NOMO-1 treated with DMSO at 0.1 percent for 48 hours (cell line): ENCODE measurements at regions not wholly inside any gene's neighbourhood (a gene's known extent, or its start where the extent isn't known, plus 50 kb on each side); places are given as distances from the start of the nearest gene placed in this dataset.
"Not testable (repeated sequence)": the region's sequence is repeated elsewhere in the genome, so short reads cannot be mapped to it uniquely, and the experiment has no call there.

Source experiments
- DNase-seq: peaks from one replicate; lab custom pipeline; 2025; ENCODE audit not compliant: unreplicated experiment; lab: John Stamatoyannopoulos, UW

DNA sequence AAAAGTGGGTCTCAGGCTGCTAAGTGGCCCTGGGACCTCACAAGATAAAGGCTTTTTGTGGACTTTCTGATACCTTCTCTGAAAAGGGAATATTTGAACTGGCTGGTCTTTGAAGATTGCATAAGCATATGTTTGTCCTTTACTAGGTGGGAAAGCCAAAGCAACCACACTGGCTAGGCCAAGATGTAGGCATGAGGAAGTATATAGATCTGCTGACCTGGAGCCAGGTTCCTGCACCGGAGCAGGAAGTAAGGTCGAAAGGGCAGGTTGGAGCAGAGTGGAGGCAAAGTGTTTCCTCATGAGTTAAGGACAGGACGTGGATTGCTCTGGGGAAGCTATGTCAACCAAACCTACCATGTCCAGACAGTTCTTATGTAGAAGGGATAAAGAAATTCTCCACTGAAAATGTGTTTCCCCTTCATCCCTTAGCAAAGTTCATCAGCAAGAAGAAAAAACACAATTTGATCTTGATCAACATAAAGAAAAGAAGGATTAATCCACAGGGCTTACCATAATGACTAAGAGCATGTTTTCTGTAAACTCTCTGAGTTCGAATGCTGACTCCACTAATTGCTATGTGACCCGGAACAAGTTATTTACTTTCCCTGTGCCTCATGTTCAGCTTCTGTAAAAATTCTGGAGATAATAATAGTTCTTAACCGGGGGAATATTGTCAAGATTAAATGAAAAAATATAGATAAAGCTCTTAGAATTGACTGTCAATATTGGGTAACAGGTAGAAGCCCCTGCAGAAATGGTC, 156.1 kb upstream of the SRD5A2 start:
- DNase-seq: no peak

GRCh38 chr2:31735716-31736115, 155.0 kb upstream of the SRD5A2 start:
- peak; percentile 50 for DNase-seq

GRCh38 chr2:31729442-31730092, 148.8 kb upstream of the SRD5A2 start:
- no peak for DNase-seq

GRCh38 chr2:31729065-31729439, 148.3 kb upstream of the SRD5A2 start:
- DNase-seq: no peak

DNA sequence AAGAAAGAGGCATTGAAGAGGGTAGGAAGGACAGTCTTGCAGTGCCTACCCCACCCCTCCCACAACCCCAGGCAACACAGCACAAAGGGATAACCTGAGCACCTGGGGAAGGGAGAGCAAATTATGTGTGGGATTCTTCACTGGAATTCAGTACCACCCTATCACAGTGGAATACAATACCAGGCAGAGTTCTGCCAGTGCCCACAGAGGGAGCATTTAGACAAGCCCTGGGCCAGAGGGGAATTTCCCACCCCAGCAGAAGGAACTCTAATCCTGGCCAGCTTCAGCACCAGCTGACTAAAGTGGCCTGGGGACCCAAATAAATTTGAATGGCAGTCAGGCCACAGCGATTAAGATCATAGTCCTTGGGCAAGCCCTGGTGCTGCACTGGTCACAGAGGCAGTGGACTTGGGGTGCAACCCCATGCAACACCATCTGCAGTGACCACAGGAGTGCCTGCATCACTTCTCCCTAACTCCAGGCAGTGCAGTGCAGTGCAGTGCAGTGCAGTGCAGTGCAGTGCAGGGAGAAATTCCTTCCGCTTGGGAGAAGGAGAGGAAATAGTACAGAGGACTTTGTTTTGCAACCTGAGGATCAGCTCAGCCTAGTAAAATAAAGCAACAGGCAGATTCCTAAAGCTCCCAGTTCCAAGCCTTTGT, 147.8 kb upstream of the SRD5A2 start:
- no peak for DNase-seq

DNA sequence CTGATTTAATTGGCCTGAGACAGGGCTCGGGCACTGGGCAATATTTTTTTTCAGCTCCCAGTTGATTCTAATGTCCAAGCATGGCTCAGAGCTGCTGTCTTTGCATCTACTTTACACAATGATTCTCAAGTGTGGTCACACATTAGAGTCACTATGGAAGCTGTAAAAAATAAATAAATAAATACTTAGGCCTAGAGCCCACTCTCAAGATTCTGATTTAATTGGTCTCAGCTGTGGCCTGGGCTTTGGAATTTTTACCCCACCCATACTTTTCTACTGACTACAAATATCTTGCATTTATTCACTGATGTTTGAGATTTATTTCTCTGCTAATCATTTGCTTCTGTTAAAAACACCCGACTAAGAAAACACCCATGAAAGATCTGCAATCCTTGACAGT, 145.7 kb upstream of the SRD5A2 start:
- no peak for DNase-seq

DNA sequence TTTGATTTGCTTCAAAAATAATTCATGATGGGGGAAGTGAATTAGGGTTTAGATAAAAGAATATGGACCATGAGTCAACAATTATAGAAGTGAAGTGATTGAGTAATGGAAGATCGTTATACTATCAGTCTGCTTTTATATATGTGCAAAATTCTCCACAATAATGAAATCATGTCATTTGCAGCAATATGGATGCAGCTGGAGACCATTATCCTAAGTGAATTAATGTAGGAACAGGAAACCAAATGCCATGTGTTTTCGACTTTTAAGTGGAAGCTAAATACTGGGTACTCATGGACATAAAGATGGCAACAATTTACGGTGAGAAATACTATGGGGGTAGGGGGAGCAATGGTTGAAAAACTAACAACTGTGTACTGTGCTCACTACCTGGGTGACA, 144.7 kb upstream of the SRD5A2 start:
- DNase-seq: no peak

DNA sequence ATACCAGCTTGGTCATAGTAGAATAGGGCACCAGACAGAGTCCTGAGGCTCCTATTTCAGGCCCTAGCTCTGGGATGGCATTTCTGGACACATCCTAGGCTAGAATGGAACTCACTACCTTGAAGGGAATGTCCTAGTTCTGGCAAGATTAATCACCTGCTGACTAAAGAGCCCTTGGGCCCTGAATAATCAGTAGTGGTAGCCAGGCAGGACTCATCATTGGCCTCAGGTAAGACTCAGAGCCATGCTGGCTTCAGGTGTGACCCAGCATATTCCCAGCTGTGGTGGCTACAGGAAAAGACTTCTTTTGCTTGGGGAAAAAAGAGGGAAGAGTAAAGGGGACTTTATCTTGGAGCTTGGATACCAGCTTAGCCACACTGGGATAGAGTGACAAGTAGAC, 131.0 kb upstream of the SRD5A2 start:
- no peak for DNase-seq

DNA sequence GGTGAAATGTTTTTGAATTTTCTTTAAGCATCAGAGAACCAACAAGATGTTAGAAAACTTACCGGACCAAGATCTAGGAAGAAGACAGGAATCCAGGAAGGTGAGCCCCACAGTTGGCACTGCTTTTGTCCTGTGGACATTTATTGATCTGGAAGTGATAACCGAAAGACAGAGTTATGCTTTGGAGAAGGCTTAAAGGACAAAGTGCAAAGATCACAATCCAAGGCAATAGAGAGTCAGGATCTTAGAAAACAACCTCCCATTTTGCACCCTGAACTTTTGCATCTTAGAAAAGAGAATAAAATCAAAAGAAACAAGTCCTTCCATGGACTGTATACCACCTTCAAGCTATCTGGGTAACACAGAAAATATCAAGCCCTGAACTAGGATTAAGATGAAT, 129.4 kb upstream of the SRD5A2 start:
- no peak for DNase-seq

- no peak for DNase-seq
Observed at GRCh38 chr2:31707992-31708391, 127.3 kb upstream of the SRD5A2 start.

GRCh38 chr2:31704561-31705212, 123.9 kb upstream of the SRD5A2 start:
- no peak for DNase-seq

DNA sequence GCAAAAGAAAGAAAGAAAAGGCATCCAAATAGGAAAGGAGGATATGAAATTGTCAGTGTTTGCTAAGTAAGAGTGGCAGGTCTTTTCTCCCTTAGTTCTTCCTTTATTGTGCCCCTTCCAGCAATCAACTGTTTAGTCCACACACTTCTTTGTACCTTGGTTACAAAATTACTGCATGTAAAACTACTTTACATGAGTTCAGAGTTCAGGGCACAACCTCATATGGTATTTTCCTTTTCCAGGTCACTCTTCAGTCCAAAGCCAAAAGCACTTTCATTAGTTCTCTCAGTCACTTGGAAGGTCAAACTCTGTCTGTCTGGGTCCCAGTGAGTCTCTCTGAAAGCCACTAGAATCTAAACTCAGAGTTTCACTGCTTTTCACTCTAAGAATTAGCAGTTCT, 122.5 kb upstream of the SRD5A2 start:
- no peak for DNase-seq

DNA sequence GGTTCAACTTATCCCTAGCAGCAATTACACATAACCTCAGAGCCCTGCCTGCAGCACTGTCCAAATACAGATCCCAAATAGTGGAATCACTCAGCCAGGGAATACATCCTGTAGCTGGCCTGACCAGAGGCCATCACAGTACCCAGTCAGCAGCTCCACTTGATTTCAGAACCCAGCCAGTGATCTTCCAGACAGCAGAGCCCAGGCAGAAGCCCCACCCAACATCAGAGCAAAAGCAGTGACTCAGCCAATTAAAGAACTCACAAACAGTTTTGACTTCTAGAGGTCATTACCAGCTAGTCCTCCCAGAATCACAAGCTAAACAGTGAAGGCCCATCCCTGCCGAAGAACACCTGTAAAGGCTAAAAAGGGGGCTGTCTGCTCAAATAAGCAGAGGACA, 118.0 kb upstream of the SRD5A2 start:
- no peak for DNase-seq

DNA sequence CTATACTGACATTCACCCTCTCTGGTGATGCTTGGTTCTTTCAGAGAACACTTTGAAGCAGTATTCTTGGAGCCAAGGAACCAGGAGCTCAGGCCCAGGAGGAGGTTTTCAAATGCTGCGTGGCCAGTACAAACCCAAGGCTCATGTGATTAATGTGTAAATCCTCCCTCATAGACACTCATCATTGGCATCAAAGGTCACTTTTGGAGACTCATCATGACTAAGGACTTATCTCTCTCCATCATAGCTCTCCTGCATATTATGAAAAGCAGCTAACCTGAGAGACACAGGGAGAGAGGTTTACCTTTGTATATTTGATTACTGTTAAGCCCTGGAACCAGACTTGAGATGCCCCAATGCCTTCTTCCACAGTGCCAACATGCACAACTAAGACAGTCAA, 115.3 kb upstream of the SRD5A2 start:
- DNase-seq: no peak

DNA sequence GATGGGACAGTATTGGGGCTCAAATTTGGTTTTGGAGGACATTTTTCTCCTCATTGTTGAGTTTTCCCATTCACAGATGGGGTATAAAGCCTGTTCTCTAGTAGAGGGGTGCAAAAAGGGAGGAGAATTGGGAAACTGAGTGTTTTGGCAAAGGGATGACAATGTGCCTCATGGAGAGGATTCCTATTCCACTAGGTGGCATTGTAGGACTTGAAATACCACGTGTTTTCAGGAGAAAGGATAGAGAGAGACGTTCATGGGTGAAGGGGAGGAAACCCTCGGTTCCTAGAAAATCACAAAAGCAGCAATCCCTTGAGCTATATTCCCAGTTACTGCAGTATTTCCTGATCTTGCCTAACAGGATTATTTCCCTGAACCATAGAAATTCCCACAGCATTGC, 113.7 kb upstream of the SRD5A2 start:
- DNase-seq: peak; percentile 13

GRCh38 chr2:31693882-31694281, 113.1 kb upstream of the SRD5A2 start:
- no peak for DNase-seq

- DNase-seq: peak; percentile 2
Observed at GRCh38 chr2:31688282-31688681, 107.5 kb upstream of the SRD5A2 start.

DNA sequence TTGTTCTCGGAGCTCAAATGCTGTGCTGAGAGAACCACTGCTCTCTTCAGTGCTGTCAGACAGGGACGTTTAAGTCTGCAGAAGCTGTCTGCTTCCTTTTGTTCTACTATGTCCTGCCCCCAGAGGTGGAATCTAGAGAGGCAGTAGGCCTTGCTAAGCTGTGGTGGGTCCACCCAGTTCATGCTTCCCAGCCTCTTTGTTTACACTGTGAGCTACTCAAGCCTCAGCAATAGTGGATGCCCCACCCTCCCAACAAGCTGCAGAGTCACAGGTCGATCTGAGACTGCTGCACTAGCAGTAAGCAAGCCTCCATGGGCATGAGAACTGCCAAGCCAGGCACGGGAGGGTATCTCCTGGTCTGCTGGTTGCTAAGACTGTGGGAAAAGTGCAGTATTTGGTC, 102.8 kb upstream of the SRD5A2 start:
- DNase-seq: not testable (repeated sequence)

DNA sequence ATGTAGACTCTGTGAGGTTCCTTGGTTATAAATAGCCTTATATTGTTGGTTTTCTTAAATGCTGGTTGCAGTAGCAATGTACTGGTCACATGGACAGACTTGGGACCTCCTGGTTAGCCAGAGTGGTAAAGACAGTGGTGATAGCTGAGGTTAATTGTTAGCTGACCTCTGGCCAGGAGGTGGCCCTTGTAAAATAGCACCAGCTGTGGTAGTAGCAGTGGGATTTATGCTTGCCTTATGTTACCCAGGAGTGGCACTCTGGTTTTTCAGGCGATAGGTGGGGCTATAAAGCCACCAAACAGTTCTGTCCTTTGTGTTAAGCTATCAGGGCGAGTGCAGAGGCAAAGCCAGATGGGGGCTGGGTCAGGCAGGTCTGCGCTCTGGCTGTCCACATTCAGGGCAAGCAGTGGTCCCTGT, 94.8 kb upstream of the SRD5A2 start:
- no peak for DNase-seq

- DNase-seq: no peak
Observed at GRCh38 chr2:31674446-31674845, 93.7 kb upstream of the SRD5A2 start.

DNA sequence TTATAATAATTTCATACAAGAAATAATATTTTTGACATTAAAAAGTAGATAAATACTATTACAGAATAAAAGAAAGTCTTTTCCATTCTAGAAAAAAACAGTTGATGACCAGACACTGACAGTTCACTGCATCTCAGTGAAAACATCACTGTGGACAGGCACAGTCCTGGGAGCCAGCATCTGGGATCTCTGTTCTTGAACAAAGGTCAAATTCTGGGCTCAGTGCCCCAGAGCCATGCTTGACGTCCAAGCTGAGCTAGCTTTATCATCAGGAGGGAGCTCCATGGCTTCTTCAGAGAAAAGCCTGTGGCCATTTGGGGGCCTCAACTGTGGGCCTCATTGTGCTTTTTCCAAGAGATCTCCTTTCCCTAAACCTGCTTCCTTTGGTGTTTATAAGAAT, 86.1 kb upstream of the SRD5A2 start:
- no peak for DNase-seq
